ENCODE measurements at regions not wholly inside any gene's neighbourhood (a gene's known extent, or its start where the extent isn't known, plus 50 kb on each side); places are given as distances from the start of the nearest gene placed in this dataset.
A peak's percentile ranks its signal among the peaks of the same experiment; 100 is the strongest.

- H3K36me3 ChIP-seq: no peaks in the 10 kb centered on the region
- intact Hi-C loops (cut with DNase I): no loop called here
- H3K27ac ChIP-seq: peak overlapping the region in 1 of 4 donors; percentile 30
- H3K27me3 ChIP-seq: no peaks in the 10 kb centered on the region
- H3K4me1 ChIP-seq: peaks cover 0 to 38% (median 35%) of the 10 kb centered on the region in 4 donors
- H3K9me3 ChIP-seq: no peaks in the 10 kb centered on the region
- H3K4me3 ChIP-seq: no peak overlapping the region
- TF ChIP-seq POLR2AphosphoS5 (IDR thresholded peaks at IDR 0.05): no peak
- no peak for TF ChIP-seq EP300 (IDR thresholded peaks at IDR 0.05)
- TF ChIP-seq CTCF (IDR thresholded peaks at IDR 0.05): no peak
- TF ChIP-seq POLR2A (IDR thresholded peaks at IDR 0.05): no peak
- WGBS, 2 donors: 23 to 39% methylated on average over 2 of the region's 2 CpGs
- no peak for DNase-seq
Measured at GRCh38 chr7:136184719-136185118, 207.6 kb upstream of the MTPN start.

GRCh38 chr7:136183981-136184380 lies 206.8 kb upstream of the MTPN start:
- Histone ChIP-seq H3K27me3 (no peaks in the 10 kb centered on the region), H3K27ac (peak overlapping the region in 1 of 4 donors; percentile 30), H3K36me3 (no peaks in the 10 kb centered on the region), H3K9me3 (no peaks in the 10 kb centered on the region), H3K4me3 (no peak overlapping the region), H3K4me1 (peaks cover 0 to 43% (median 40%) of the 10 kb centered on the region in 4 donors)
- 49 to 54% methylated on average over 2 of the region's 2 CpGs for WGBS, 2 donors
- TF ChIP-seq POLR2AphosphoS5 (IDR thresholded peaks at IDR 0.05) (no peak), POLR2A (IDR thresholded peaks at IDR 0.05) (no peak), CTCF (IDR thresholded peaks at IDR 0.05) (no peak), EP300 (IDR thresholded peaks at IDR 0.05) (no peak)
- DNase-seq: no peak
- intact Hi-C loops (cut with DNase I): no loop called here

DNA sequence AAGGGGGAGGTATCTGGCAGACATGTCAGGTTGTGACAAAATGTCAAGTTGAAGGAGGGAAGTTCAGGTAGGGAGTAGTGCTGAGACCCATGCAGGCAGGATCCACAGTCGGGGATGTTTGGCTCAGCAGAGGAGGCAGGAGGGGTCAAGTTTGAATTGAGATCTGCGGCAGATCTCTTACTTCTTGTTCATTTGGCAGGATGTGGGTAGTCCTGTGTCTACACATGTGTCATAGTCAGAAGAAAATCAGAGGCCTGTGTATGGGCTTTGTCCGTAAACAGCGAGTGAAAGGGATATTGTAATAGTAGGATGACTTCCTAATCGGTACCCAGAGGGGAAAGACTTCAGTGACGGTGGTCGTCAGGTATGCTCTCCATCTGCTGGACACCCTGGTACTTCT lies 203.8 kb upstream of the MTPN start:
- 74 to 80% methylated on average over 7 of the region's 7 CpGs for WGBS, 2 donors
- peaks cover 0 to 31% (median 27%) of the 10 kb centered on the region in 4 donors for H3K4me1 ChIP-seq
- H3K9me3 ChIP-seq: no peaks in the 10 kb centered on the region
- no peak for DNase-seq
- no peaks in the 10 kb centered on the region for H3K36me3 ChIP-seq
- intact Hi-C loops (cut with DNase I): no loop called here
- no peaks in the 10 kb centered on the region for H3K27me3 ChIP-seq
- H3K4me3 ChIP-seq: no peak overlapping the region
- TF ChIP-seq POLR2A (IDR thresholded peaks at IDR 0.05) (no peak), EP300 (IDR thresholded peaks at IDR 0.05) (no peak), POLR2AphosphoS5 (IDR thresholded peaks at IDR 0.05) (no peak), CTCF (IDR thresholded peaks at IDR 0.05) (no peak)
- peak overlapping the region in 1 of 4 donors; percentile 5 for H3K27ac ChIP-seq

DNA sequence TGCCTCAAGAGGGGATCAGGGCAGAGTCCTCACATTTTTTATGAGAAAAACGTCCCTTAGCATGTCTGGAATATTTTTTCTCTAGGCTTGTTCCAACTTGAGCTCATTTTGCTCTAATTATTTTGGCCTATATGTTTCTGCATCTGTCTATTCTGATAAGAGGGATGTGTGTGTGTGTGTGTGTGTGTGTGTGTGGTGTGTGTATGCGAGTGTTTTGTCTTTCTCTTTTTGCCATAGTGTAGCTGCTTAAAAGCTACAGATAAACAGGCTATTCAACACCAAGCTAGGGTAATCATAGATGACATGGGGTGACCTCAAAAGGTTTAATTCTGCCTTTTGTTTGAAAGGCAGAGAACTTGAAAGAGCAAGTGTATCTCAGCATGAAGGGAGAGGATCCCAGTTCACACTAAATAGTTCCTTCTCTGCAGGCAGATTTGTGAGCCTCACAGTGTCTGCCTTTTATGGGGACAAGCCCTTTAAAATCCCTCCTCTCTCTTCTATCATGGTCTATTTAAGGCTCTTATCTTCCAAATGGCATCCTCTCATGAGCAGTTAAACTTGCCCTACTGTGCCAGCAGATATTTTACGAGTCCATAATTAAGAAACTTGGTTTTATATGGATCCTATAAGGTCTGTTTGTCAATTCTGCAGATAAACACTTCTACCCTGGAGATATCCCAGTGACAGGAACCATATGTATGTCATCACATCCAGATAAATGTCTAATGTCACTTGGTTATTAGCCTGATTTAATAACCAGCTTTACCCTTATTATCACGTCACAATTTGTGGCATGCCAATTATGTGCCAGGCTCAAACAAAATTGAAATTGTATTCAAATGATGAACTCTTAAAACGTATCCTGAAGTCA lies 202.9 kb upstream of the MTPN start:
- Histone ChIP-seq H3K27me3 (no peaks in the 10 kb centered on the region), H3K4me1 (peaks cover 0 to 27% (median 25%) of the 10 kb centered on the region in 4 donors)

More for the DNA sequence above, 202.9 kb upstream of the MTPN start:
- H3K4me3 ChIP-seq: no peak overlapping the region
- DNase-seq: no peak
- H3K27ac ChIP-seq: peak overlapping the region in 2 of 4 donors; percentile 14 to 34
- WGBS, 2 donors: 49 to 54% methylated on average over 5 of the region's 5 CpGs
- no peaks in the 10 kb centered on the region for H3K36me3 ChIP-seq
- TF ChIP-seq POLR2A (IDR thresholded peaks at IDR 0.05) (no peak), POLR2AphosphoS5 (IDR thresholded peaks at IDR 0.05) (peak in 1 of 4 donors; percentile 32), CTCF (IDR thresholded peaks at IDR 0.05) (no peak)
- intact Hi-C loops (cut with DNase I): no loop called here
- no peaks in the 10 kb centered on the region for H3K9me3 ChIP-seq

Data from sigmoid colon (tissue), 6 donors.